Parathyroid adenoma (tissue), 2 donors: ENCODE measurements at regions not wholly inside any gene's neighbourhood (a gene's known extent, or its start where the extent isn't known, plus 50 kb on each side); places are given as distances from the start of the nearest gene placed in this dataset.

Experiments
- H2AFZ ChIP-seq: fragments of 300-600 bp; sonication (generic); one replicate; pipeline ENCODE4 v1.7.0; 2017; ENCODE audit warnings: antibody characterized with exemption, mild to moderate bottlenecking
- H3K27ac ChIP-seq: fragments of 300-600 bp; sonication (generic); one replicate; pipeline ENCODE4 v1.7.0; 2017
- H3K27me3 ChIP-seq: fragments of 300-600 bp; sonication (generic); one replicate; pipeline ENCODE4 v1.7.0; 2017; ENCODE audit warnings: low read length; ENCODE audit not compliant: control insufficient read depth, insufficient read depth
- H3K36me3 ChIP-seq: fragments of 300-600 bp; sonication (generic); one replicate; pipeline ENCODE4 v1.7.0; 2017; ENCODE audit warnings: low read length; ENCODE audit not compliant: control insufficient read depth, insufficient read depth
- H3K4me1 ChIP-seq: fragments of 300-600 bp; sonication (generic); one replicate; pipeline ENCODE4 v1.7.0; 2017; ENCODE audit warnings: control low read depth
- H3K4me2 ChIP-seq: fragments of 300-600 bp; sonication (generic); one replicate; pipeline ENCODE4 v1.7.0; 2017; ENCODE audit warnings: low read length
- H3K4me3 ChIP-seq: fragments of 300-600 bp; sonication (generic); one replicate; pipeline ENCODE4 v1.7.0; 2017; ENCODE audit warnings: low read depth, low read length
- H3K79me2 ChIP-seq: fragments of 300-600 bp; sonication (generic); one replicate; pipeline ENCODE4 v1.7.0; 2017; ENCODE audit warnings: control low read depth
- H3K9ac ChIP-seq: fragments of 300-600 bp; sonication (generic); one replicate; pipeline ENCODE4 v1.7.0; 2017; ENCODE audit warnings: mild to moderate bottlenecking
- H3K9me3 ChIP-seq: fragments of 300-600 bp; sonication (generic); one replicate; pipeline ENCODE4 v1.7.0; 2017; ENCODE audit warnings: low read length; ENCODE audit not compliant: control insufficient read depth
- CTCF ChIP-seq: fragments of 300-600 bp; sonication (generic); IDR thresholded peaks from one replicate; pipeline ENCODE4 v1.7.0; 2017; ENCODE audit warnings: antibody characterized with exemption, mild to moderate bottlenecking
- donor health status: primary hyperparathyroidism.

- Histone ChIP-seq H3K4me3 (no peak overlapping the region), H3K27ac (no peak overlapping the region), H3K27me3 (no peaks in the 10 kb centered on the region), H3K36me3 (no peaks in the 10 kb centered on the region), H3K79me2 (no peaks in the 10 kb centered on the region), H3K9me3 (no peaks in the 10 kb centered on the region), H3K4me2 (no peak overlapping the region), H2AFZ (no peak overlapping the region), H3K4me1 (no peaks in the 10 kb centered on the region), H3K9ac (no peak overlapping the region)
- TF ChIP-seq CTCF: no peak
Measured at GRCh38 chr22:48765595-48765994, 1062.1 kb downstream of the BRD1 start.

GRCh38 chr22:48761546-48761945 lies 1066.1 kb downstream of the BRD1 start:
- no peak overlapping the region for H3K27ac ChIP-seq
- H3K4me2 ChIP-seq: no peak overlapping the region
- H2AFZ ChIP-seq: no peak overlapping the region
- no peaks in the 10 kb centered on the region for H3K4me1 ChIP-seq
- no peaks in the 10 kb centered on the region for H3K36me3 ChIP-seq
- H3K27me3 ChIP-seq: no peaks in the 10 kb centered on the region
- no peaks in the 10 kb centered on the region for H3K9me3 ChIP-seq
- no peaks in the 10 kb centered on the region for H3K79me2 ChIP-seq
- TF ChIP-seq CTCF: no peak
- no peak overlapping the region for H3K4me3 ChIP-seq
- no peak overlapping the region for H3K9ac ChIP-seq

- Histone ChIP-seq H3K27me3 (no peaks in the 10 kb centered on the region), H3K4me3 (no peak overlapping the region), H3K4me2 (no peak overlapping the region), H3K79me2 (no peaks in the 10 kb centered on the region), H3K9ac (no peak overlapping the region), H3K36me3 (no peaks in the 10 kb centered on the region), H3K27ac (no peak overlapping the region), H3K9me3 (no peaks in the 10 kb centered on the region), H3K4me1 (no peaks in the 10 kb centered on the region), H2AFZ (no peak overlapping the region)
- TF ChIP-seq CTCF: no peak
Measured at GRCh38 chr22:48760481-48761390, 1066.9 kb downstream of the BRD1 start.

GRCh38 chr22:48758881-48759875 lies 1068.5 kb downstream of the BRD1 start:
- H3K9me3 ChIP-seq: no peaks in the 10 kb centered on the region
- no peaks in the 10 kb centered on the region for H3K36me3 ChIP-seq
- H3K79me2 ChIP-seq: no peaks in the 10 kb centered on the region
- H3K4me3 ChIP-seq: no peak overlapping the region
- TF ChIP-seq CTCF: no peak
- no peak overlapping the region for H3K4me2 ChIP-seq
- no peaks in the 10 kb centered on the region for H3K4me1 ChIP-seq
- H3K27ac ChIP-seq: no peak overlapping the region
- no peak overlapping the region for H2AFZ ChIP-seq
- no peaks in the 10 kb centered on the region for H3K27me3 ChIP-seq
- H3K9ac ChIP-seq: no peak overlapping the region
